Ovary (tissue), 3 donors: ENCODE measurements at regions not wholly inside any gene's neighbourhood (a gene's known extent, or its start where the extent isn't known, plus 50 kb on each side); places are given as distances from the start of the nearest gene placed in this dataset.

Experiments used
- EP300 ChIP-seq: sonication (generic); formaldehyde crosslinking; IDR thresholded peaks from one replicate; pipeline ENCODE4 v1.6.1; 2017; ENCODE audit warnings: antibody characterized with exemption
- POLR2A ChIP-seq: fragments of 450-650 bp; IDR thresholded peaks from one replicate; pipeline ENCODE4 v1.6.1; 2017; ENCODE audit warnings: antibody characterized with exemption, mild to moderate bottlenecking, moderate library complexity
- TF ChIP-seq, protein P1 (sequence below), 3 donors: fragments of 450-650 bp in 2 of 3; fragments of 200-600 bp in 1 of 3; IDR thresholded peaks; one replicate each; pipeline versions ENCODE4 v1.5.1 to v1.8.0; 2016 to 2022; ENCODE audit warnings: antibody characterized with exemption in 3 of 3, mild to moderate bottlenecking in 1 of 3
- donor health status: DM: no; HTN: no; CAD: no.

DNA sequence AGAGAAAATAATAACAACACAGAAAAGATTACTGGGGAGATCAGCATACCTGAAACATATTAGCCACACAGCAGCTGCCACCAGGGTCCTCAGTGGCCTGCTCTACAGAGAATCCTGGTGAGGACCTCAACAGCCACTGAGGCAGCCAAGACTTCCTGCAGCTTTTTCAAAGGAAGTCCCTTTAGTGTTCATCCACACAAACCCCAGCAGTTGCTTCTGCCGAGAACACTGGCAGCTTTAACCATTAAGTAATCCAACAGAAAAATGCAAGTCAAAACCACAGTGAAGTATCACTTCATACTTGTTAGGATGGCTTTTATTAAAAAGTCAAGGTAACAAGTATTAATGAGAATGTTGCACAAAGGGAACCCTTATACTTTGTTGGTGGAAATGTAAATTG is 542.0 kb upstream of the GCFC2 start:
- TF ChIP-seq, protein P1, sequence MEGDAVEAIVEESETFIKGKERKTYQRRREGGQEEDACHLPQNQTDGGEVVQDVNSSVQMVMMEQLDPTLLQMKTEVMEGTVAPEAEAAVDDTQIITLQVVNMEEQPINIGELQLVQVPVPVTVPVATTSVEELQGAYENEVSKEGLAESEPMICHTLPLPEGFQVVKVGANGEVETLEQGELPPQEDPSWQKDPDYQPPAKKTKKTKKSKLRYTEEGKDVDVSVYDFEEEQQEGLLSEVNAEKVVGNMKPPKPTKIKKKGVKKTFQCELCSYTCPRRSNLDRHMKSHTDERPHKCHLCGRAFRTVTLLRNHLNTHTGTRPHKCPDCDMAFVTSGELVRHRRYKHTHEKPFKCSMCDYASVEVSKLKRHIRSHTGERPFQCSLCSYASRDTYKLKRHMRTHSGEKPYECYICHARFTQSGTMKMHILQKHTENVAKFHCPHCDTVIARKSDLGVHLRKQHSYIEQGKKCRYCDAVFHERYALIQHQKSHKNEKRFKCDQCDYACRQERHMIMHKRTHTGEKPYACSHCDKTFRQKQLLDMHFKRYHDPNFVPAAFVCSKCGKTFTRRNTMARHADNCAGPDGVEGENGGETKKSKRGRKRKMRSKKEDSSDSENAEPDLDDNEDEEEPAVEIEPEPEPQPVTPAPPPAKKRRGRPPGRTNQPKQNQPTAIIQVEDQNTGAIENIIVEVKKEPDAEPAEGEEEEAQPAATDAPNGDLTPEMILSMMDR (IDR thresholded peaks at IDR 0.05): no peak
- TF ChIP-seq EP300 (no peak), POLR2A (no peak)
